BJ (cell line): ENCODE measurements at regions not wholly inside any gene's neighbourhood (a gene's known extent, or its start where the extent isn't known, plus 50 kb on each side); places are given as distances from the start of the nearest gene placed in this dataset.

Experiments
- CTCF ChIA-PET: fragments of 350-600 bp; formaldehyde crosslinking; extraction: SDS; loops from one replicate; lab custom pipeline; 2021; ENCODE audit warnings: antibody characterized with exemption, inconsistent platforms; lab: Yijun Ruan, JAX
- POLR2A ChIA-PET: fragments of 300-600 bp; sonication (Branson Sonifier 250); formaldehyde crosslinking; extraction: SDS; loops from one replicate; lab custom pipeline; 2021; ENCODE audit warnings: antibody characterized with exemption; lab: Charles Lee
- DNase-seq: peaks from one replicate; pipeline ENCODE4 v3.0.0-alpha.2; 2011; ENCODE audit warnings: low read depth
- H3K27me3 ChIP-seq: 2 replicates; pipeline ENCODE4 v1.6.0; 2011; ENCODE audit warnings: low read length; ENCODE audit not compliant: control insufficient read depth, insufficient read depth
- H3K36me3 ChIP-seq: 2 replicates; pipeline ENCODE4 v1.5.1; 2011; ENCODE audit warnings: low read length; ENCODE audit not compliant: control insufficient read depth, insufficient read depth
- H3K4me3 ChIP-seq: 2 replicates; pipeline ENCODE4 v1.5.1; 2011; ENCODE audit warnings: low read depth, mild to moderate bottlenecking, control low read depth, low read length
- CTCF ChIP-seq: IDR thresholded peaks from 2 replicates; pipeline ENCODE4 v1.5.1; 2011; ENCODE audit warnings: low read depth, mild to moderate bottlenecking, control low read depth, inconsistent platforms, low read length, moderate library complexity; ENCODE audit not compliant: insufficient read depth

DNA sequence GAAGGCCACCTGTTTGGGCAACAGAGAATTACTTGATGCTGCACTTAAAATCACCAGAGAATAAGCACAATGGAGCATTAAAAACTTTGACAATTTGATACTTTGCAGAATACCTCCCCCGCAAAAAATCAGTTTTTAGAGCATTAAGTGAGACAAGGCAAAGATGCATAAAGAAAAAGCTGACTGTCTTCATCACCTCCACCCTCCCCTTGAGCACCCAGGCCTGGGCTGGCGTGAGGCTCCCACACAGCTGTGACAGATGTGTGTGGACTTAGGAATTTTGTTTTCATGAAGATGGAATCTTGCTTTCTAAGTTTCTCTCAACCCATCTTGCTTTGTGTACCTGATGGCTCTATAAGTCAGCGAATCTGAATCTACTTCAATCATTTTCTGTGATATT is 242.2 kb downstream of the EMX2 start:
- TF ChIP-seq CTCF: no peak
- POLR2A ChIA-PET: no interaction called here
- Histone ChIP-seq H3K4me3 (no peak overlapping the region), H3K36me3 (no peaks in the 10 kb centered on the region), H3K27me3 (no peaks in the 10 kb centered on the region)
- DNase-seq: no peak
- CTCF ChIA-PET: no interaction called here

DNA sequence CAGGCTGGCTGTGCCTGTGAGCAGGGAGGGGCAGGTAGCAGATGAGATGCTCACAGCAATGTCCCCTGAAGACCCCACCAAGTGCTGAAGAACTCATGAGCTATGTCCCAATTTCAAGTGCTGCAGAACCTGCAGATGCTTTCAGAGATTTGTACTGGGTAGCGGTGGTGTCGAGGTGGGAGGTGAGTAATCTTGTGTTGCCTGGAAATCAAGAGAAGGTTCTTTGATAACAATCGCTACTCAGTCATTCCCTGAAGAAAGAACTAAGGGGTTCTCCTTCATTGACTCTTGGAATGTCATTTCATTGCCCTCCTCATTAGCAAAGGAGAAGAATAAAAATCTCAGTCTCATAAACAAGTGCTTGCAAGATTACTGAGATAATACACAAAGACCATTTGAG is 246.4 kb downstream of the EMX2 start:
- DNase-seq: no peak
- Histone ChIP-seq H3K27me3 (no peaks in the 10 kb centered on the region), H3K4me3 (no peak overlapping the region), H3K36me3 (no peaks in the 10 kb centered on the region)
- ChIA-PET POLR2A (no interaction called here), CTCF (interaction anchor here (0.7 kb wide), 1 partner anchor 245 kb away, joined by 3 read pairs; no protein-coding TSS in a partner anchor)
- TF ChIP-seq CTCF: no peak

DNA sequence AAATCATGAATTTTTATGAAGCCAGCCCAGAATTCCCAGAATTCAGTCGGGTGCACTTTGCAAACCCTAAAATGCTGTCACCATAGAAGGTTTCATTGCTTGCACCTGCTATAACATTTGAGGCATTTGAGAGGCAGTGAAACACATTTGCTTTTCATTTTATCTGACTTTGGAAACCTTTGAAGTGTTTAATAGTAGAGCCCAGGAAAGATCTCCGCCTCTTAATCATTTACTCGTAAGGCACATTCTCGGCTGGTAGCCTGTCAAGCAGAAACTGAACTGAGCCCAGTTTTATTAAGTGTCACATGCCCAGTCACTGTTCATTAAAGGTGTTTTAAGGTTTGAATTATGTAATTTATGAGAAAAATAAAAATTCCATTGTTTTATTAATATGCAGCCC is 247.6 kb downstream of the EMX2 start:
- TF ChIP-seq CTCF: no peak
- Histone ChIP-seq H3K36me3 (no peaks in the 10 kb centered on the region), H3K27me3 (no peaks in the 10 kb centered on the region), H3K4me3 (no peak overlapping the region)
- POLR2A ChIA-PET: no interaction called here
- CTCF ChIA-PET: interaction anchor here (1.2 kb wide), 1 partner anchor 252 kb away, joined by 3 read pairs; no protein-coding TSS in a partner anchor
- no peak for DNase-seq

GRCh38 chr10:117790621-117791020 is 248.1 kb downstream of the EMX2 start:
- Histone ChIP-seq H3K27me3 (no peaks in the 10 kb centered on the region), H3K4me3 (no peak overlapping the region), H3K36me3 (no peaks in the 10 kb centered on the region)
- TF ChIP-seq CTCF: no peak
- ChIA-PET CTCF (interaction anchor here (1.2 kb wide), 1 partner anchor 252 kb away, joined by 3 read pairs; no protein-coding TSS in a partner anchor), POLR2A (no interaction called here)
- DNase-seq: no peak

DNA sequence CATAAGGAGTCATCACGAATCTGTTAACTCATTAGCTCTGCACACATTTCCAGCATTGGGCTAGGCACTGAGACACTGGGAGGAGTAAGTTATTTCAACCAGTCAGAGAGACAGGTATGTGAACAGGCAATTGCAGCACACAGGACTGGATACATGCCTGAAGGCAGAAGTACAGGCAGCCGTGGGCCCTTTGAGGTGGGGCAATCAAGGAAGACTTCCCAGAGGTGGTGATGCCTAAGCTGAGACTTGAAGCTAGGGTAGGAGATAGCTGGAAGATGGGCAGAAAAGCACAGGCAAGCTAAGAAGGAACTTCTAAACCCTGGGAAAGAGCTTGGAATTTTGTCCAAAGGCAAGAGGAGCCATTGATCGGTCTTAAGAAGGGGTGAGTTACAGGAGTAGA is 249.7 kb downstream of the EMX2 start:
- TF ChIP-seq CTCF: no peak
- ChIA-PET POLR2A (no interaction called here), CTCF (interaction anchor here (1.2 kb wide), 1 partner anchor 10 kb away, joined by 3 read pairs; no protein-coding TSS in a partner anchor)
- no peaks in the 10 kb centered on the region for H3K27me3 ChIP-seq
- no peak for DNase-seq
- no peak overlapping the region for H3K4me3 ChIP-seq
- H3K36me3 ChIP-seq: no peaks in the 10 kb centered on the region
